T-helper 17 cell (primary cell): ENCODE measurements at regions not wholly inside any gene's neighbourhood (a gene's known extent, or its start where the extent isn't known, plus 50 kb on each side); places are given as distances from the start of the nearest gene placed in this dataset.
"Not testable (repeated sequence)": the region's sequence is repeated elsewhere in the genome, so short reads cannot be mapped to it uniquely, and the experiment has no call there.

Experiments used
- ATAC-seq: fragments of 150-1000 bp; cut with Tn5 transposase; 2 replicates; pipeline ENCODE4 v1.10.0; 2021; ENCODE audit warnings: mild to moderate bottlenecking, moderate library complexity
- DNase-seq, 3 donors: peaks; one replicate each; pipeline versions ENCODE4 v3.0.0 to v3.0.0-alpha.2; 2020 to 2021
- H3K9me3 ChIP-seq: one replicate; pipeline ENCODE4 v1.7.0; 2013; ENCODE audit warnings: low read length, mild to moderate bottlenecking; ENCODE audit not compliant: control insufficient read depth, poor library complexity, severe bottlenecking
- H3K27ac Mint-ChIP-seq: one replicate; pipeline ENCODE4 v1.8.0; 2022; ENCODE audit warnings: mild to moderate bottlenecking, moderate library complexity, mixed read lengths
- H3K27me3 Mint-ChIP-seq: one replicate; pipeline ENCODE4 v1.8.0; 2022; ENCODE audit warnings: mixed read lengths
- H3K36me3 Mint-ChIP-seq: one replicate; pipeline ENCODE4 v1.8.0; 2022; ENCODE audit warnings: low read depth, mixed read lengths
- H3K4me1 Mint-ChIP-seq: one replicate; pipeline ENCODE4 v1.8.0; 2022; ENCODE audit warnings: mild to moderate bottlenecking, mixed read lengths
- H3K4me3 Mint-ChIP-seq: one replicate; pipeline ENCODE4 v1.8.0; 2022; ENCODE audit warnings: mild to moderate bottlenecking, moderate library complexity, mixed read lengths

GRCh38 chr5:162274679-162275078, 207.1 kb downstream of the GABRG2 start:
- H3K9me3 ChIP-seq = no peaks in the 10 kb centered on the region
- Mint-ChIP-seq H3K36me3 (no peaks in the 10 kb centered on the region), H3K4me3 (no peak overlapping the region), H3K27me3 (no peaks in the 10 kb centered on the region), H3K27ac (no peak overlapping the region), H3K4me1 (no peaks in the 10 kb centered on the region)
- ATAC-seq (no peak), DNase-seq (no peak)

DNA sequence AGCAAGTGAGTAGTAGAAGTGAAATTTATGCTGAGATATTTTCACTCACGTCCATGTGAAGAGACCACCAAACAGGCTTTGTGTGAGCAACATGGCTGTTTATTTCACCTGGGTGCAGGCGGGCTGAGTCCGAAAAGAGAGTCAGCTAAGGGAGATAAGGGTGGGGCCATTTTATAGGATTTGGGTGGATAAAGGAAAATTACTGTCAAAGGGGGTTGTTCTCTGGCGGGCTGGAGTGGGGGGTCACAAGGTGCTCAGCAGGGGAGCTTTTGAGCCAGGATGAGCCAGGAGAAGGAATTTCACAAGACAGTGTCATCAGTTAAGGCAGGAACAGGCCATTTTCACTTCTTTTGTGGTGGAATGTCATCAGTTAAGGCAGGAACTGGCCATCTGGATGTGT, 207.8 kb downstream of the GABRG2 start:
- not testable (repeated sequence) for H3K4me1 Mint-ChIP-seq, H3K36me3 Mint-ChIP-seq, ATAC-seq, H3K9me3 ChIP-seq, DNase-seq, H3K27me3 Mint-ChIP-seq, H3K27ac Mint-ChIP-seq, H3K4me3 Mint-ChIP-seq

GRCh38 chr5:162282191-162282590, 214.6 kb downstream of the GABRG2 start:
- H3K4me1 Mint-ChIP-seq = no peaks in the 10 kb centered on the region
- no peak overlapping the region for H3K4me3 Mint-ChIP-seq
- H3K36me3 Mint-ChIP-seq = no peaks in the 10 kb centered on the region
- no peak overlapping the region for H3K27ac Mint-ChIP-seq
- no peak for ATAC-seq
- no peak for DNase-seq
- no peaks in the 10 kb centered on the region for H3K27me3 Mint-ChIP-seq
- no peaks in the 10 kb centered on the region for H3K9me3 ChIP-seq

GRCh38 chr5:162283609-162284008, 216.0 kb downstream of the GABRG2 start:
- Mint-ChIP-seq H3K4me3 (no peak overlapping the region), H3K4me1 (no peaks in the 10 kb centered on the region), H3K36me3 (no peaks in the 10 kb centered on the region)

GRCh38 chr5:162288647-162289296, 221.2 kb downstream of the GABRG2 start:
- H3K4me3 Mint-ChIP-seq = no peak overlapping the region
- H3K27ac Mint-ChIP-seq = no peak overlapping the region
- H3K36me3 Mint-ChIP-seq = no peaks in the 10 kb centered on the region
- H3K27me3 Mint-ChIP-seq = no peaks in the 10 kb centered on the region
- no peak for DNase-seq
- no peaks in the 10 kb centered on the region for H3K9me3 ChIP-seq
- H3K4me1 Mint-ChIP-seq = no peaks in the 10 kb centered on the region
- no peak for ATAC-seq

More at GRCh38 chr5:162283609-162284008, 216.0 kb downstream of the GABRG2 start:
- H3K9me3 ChIP-seq = no peaks in the 10 kb centered on the region
- Mint-ChIP-seq H3K27ac (no peak overlapping the region), H3K27me3 (no peaks in the 10 kb centered on the region)
- ATAC-seq = no peak
- DNase-seq = no peak

DNA sequence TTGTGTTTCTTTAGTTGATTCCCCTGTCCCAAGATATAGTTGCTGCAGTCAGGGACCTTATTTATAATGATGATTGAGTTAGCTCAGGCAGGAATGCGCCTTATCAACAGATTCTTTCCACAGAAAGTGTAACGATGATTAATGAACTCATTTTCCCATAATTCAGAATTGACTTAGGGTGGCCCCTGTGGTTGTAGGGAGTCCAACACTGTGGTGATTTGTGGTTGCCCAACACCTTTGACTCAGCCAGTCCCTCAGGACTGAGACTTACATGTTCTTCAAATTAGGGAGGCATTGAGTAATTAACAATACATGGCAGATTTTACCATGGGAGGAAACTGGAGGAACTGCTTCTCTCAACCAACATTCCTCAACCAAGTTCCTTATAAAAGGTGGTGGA, 221.9 kb downstream of the GABRG2 start:
- H3K9me3 ChIP-seq = no peaks in the 10 kb centered on the region
- H3K4me3 Mint-ChIP-seq = no peak overlapping the region
- H3K4me1 Mint-ChIP-seq = no peaks in the 10 kb centered on the region
- no peaks in the 10 kb centered on the region for H3K36me3 Mint-ChIP-seq
- DNase-seq = no peak
- no peaks in the 10 kb centered on the region for H3K27me3 Mint-ChIP-seq
- ATAC-seq = no peak
- H3K27ac Mint-ChIP-seq = no peak overlapping the region

DNA sequence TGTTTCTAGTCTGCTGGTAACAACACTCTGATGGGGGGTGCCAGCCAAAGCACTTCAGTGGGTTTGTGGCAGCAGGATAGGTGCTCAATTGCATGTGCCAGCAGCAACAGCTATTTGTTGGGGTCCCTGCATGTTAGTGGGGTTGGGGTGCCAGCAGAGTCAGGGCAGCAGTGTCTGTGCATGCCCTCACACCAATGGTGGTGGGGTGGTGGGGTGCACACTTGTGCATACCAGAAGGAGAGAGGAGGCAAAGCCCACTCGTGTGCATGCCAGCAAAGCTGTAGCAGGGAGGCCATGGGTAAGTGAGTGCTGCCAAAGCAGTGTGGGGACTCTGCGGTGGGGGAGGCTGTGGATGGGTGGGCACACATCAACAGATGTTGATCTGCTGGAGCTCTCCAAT, 232.2 kb downstream of the GABRG2 start:
- no peak for ATAC-seq
- Mint-ChIP-seq H3K4me3 (no peak overlapping the region), H3K27me3 (no peaks in the 10 kb centered on the region), H3K4me1 (no peaks in the 10 kb centered on the region), H3K27ac (no peak overlapping the region), H3K36me3 (no peaks in the 10 kb centered on the region)
- H3K9me3 ChIP-seq = no peaks in the 10 kb centered on the region
- DNase-seq = no peak

GRCh38 chr5:162301356-162301755, 233.8 kb downstream of the GABRG2 start:
- H3K9me3 ChIP-seq = no peaks in the 10 kb centered on the region
- no peak overlapping the region for H3K4me3 Mint-ChIP-seq
- no peaks in the 10 kb centered on the region for H3K27me3 Mint-ChIP-seq

GRCh38 chr5:162323466-162323865, 255.9 kb downstream of the GABRG2 start:
- no peaks in the 10 kb centered on the region for H3K36me3 Mint-ChIP-seq
- no peaks in the 10 kb centered on the region for H3K9me3 ChIP-seq
- no peak overlapping the region for H3K4me3 Mint-ChIP-seq
- no peaks in the 10 kb centered on the region for H3K27me3 Mint-ChIP-seq
- no peak for DNase-seq
- ATAC-seq = no peak
- H3K27ac Mint-ChIP-seq = no peak overlapping the region
- H3K4me1 Mint-ChIP-seq = no peaks in the 10 kb centered on the region

More at GRCh38 chr5:162301356-162301755, 233.8 kb downstream of the GABRG2 start:
- no peaks in the 10 kb centered on the region for H3K4me1 Mint-ChIP-seq
- ATAC-seq = no peak
- no peak overlapping the region for H3K27ac Mint-ChIP-seq
- DNase-seq = no peak
- no peaks in the 10 kb centered on the region for H3K36me3 Mint-ChIP-seq

DNA sequence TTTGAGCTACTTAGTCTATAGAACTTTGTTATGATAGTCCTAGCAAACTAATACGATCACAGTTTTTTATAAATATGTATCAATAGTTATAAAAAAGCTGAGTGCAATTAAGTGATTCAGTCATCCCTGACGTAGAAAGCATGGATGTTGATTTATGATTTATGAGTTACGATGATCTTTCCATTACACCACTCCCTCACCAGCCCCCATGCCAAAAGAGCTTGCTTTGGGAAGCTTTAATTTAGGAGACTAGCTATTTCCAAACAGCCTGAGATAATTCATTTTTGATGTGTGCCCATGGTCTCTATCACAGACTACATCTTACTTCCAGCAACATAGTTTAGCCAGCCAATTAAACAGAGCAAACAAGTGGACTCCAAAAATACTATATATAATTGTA, 256.8 kb downstream of the GABRG2 start:
- no peaks in the 10 kb centered on the region for H3K9me3 ChIP-seq
- H3K4me3 Mint-ChIP-seq = no peak overlapping the region
- no peak overlapping the region for H3K27ac Mint-ChIP-seq
- H3K36me3 Mint-ChIP-seq = no peaks in the 10 kb centered on the region
- no peak for ATAC-seq
- no peak for DNase-seq
- no peaks in the 10 kb centered on the region for H3K4me1 Mint-ChIP-seq
- H3K27me3 Mint-ChIP-seq = no peaks in the 10 kb centered on the region

DNA sequence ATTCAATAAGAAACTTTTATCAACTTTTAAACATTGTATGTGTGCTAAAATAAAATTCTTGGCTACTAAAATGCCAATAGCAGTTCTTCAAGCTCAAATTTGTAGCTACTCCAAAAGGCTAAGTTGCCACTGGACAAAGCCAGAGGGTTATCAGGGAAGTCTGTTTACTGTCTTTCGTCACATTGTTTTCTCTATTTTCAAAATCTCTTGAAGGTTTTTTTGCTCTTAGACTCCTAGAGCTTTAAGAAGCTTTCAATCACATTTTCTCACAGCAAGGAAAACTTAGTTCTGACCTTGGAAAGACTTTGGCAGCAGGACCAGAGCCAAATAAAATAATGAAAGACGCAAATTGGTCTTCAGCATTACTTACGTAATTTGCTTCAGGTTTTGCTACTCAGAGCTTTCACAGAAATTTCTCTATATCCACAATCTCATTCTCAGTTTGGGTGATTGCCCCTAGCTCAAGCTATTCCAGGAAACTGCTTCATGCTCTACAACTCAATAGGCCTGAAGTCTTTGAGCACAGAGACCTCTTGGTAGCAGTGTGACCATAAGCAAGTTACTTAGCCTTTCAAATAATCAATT, 257.7 kb downstream of the GABRG2 start:
- Mint-ChIP-seq H3K27ac (no peak overlapping the region), H3K4me1 (no peaks in the 10 kb centered on the region), H3K36me3 (no peaks in the 10 kb centered on the region), H3K27me3 (no peaks in the 10 kb centered on the region), H3K4me3 (no peak overlapping the region)
- DNase-seq (no peak), ATAC-seq (no peak)
- H3K9me3 ChIP-seq = no peaks in the 10 kb centered on the region

DNA sequence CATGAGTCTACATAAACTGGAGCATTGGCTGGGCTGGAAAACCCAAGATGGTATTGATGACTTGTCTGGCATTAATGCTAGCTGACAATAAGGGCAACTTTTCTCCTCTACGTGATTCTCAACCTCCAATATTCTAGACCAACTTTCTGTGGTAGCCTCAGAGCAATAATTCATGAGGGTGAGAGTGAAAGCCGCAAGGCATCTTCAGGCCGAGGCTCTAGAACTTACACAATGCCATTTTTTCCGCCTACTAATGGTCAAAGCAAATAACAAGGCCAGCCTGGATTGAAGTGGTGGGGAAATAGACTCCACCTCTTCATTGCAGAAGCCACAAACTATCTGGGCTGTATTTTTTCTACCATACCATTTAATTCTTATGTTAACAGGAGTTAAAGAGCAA, 267.4 kb downstream of the GABRG2 start:
- H3K4me1 Mint-ChIP-seq = no peaks in the 10 kb centered on the region
- no peaks in the 10 kb centered on the region for H3K36me3 Mint-ChIP-seq
- no peak overlapping the region for H3K4me3 Mint-ChIP-seq
- ATAC-seq = no peak
- H3K27me3 Mint-ChIP-seq = no peaks in the 10 kb centered on the region
- DNase-seq = no peak
- H3K9me3 ChIP-seq = no peaks in the 10 kb centered on the region
- no peak overlapping the region for H3K27ac Mint-ChIP-seq

DNA sequence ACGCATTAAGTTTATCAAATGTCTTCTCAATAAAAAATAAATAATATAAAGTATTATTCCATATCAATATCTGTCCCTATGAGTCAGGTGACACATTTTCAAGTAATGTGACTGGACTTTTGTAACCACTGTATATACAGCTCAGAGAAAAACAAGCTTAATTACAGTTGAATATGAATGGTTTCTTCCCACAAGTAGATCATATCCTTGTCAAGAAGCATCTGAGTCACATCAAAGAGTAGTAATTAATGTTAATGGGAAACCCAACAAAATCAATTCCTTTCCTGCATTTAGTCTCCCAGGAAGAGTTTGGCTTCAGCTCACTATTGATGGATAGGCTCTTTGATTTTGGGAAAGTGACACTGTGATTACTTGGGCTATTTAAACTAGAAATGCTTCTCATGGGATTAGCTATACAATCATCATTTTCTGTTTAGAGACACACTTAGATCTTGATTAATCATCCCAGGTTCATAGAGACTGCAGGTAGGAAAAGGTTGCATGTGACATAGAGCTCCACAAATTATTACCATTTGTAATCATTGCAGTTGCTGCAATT, 292.9 kb downstream of the GABRG2 start:
- H3K27me3 Mint-ChIP-seq = no peaks in the 10 kb centered on the region
- no peaks in the 10 kb centered on the region for H3K36me3 Mint-ChIP-seq
- DNase-seq = no peak
- no peaks in the 10 kb centered on the region for H3K9me3 ChIP-seq
- ATAC-seq = no peak
- H3K4me3 Mint-ChIP-seq = no peak overlapping the region
- H3K4me1 Mint-ChIP-seq = no peaks in the 10 kb centered on the region
- no peak overlapping the region for H3K27ac Mint-ChIP-seq

- DNase-seq (no peak), ATAC-seq (no peak)
- no peaks in the 10 kb centered on the region for H3K4me1 Mint-ChIP-seq
- H3K27ac Mint-ChIP-seq = no peak overlapping the region
- no peak overlapping the region for H3K4me3 Mint-ChIP-seq
- no peaks in the 10 kb centered on the region for H3K36me3 Mint-ChIP-seq
- H3K9me3 ChIP-seq = peaks cover 4% of the 10 kb centered on the region
- no peaks in the 10 kb centered on the region for H3K27me3 Mint-ChIP-seq
Measured at GRCh38 chr5:162372256-162372655, 304.7 kb downstream of the GABRG2 start.
